GM23338 (cell line): ENCODE measurements at regions not wholly inside any gene's neighbourhood (a gene's known extent, or its start where the extent isn't known, plus 50 kb on each side); places are given as distances from the start of the nearest gene placed in this dataset.

Experiments
- ATAC-seq: fragments of 200-7000 bp; cut with Tn5 transposase; 3 replicates; pipeline ENCODE4 v1.9.1; 2020
- DNase-seq: peaks from one replicate; pipeline ENCODE4 v3.0.0-alpha.2; 2015; ENCODE audit warnings: low spot score
- H2AFZ ChIP-seq: fragments of 200-600 bp; sonication (generic); 2 replicates; pipeline ENCODE4 v1.8.0; 2016; ENCODE audit warnings: antibody characterized with exemption, mild to moderate bottlenecking, moderate library complexity
- H3F3A ChIP-seq: fragments of 200-600 bp; sonication (generic); replicated peaks from 2 replicates; pipeline ENCODE4 v1.8.0; 2017; ENCODE audit warnings: antibody characterized with exemption, mixed run types, low read depth
- H3K27ac ChIP-seq: fragments of 200-600 bp; sonication (generic); 2 replicates; pipeline ENCODE4 v1.6.1; 2016; ENCODE audit warnings: low read depth
- H3K27me3 ChIP-seq: fragments of 200-600 bp; sonication (generic); 2 replicates; pipeline ENCODE4 v1.8.0; 2016; ENCODE audit warnings: mild to moderate bottlenecking, mixed run types, moderate library complexity; ENCODE audit not compliant: insufficient read depth
- H3K36me3 ChIP-seq: fragments of 200-600 bp; sonication (generic); 2 replicates; pipeline ENCODE4 v1.8.0; 2016; ENCODE audit warnings: mild to moderate bottlenecking; ENCODE audit not compliant: insufficient read depth
- H3K4me1 ChIP-seq: fragments of 200-600 bp; sonication (generic); 2 replicates; pipeline ENCODE4 v1.8.0; 2016; ENCODE audit warnings: mild to moderate bottlenecking, moderate library complexity; ENCODE audit not compliant: insufficient read depth
- H3K4me2 ChIP-seq: fragments of 200-600 bp; sonication (generic); 2 replicates; pipeline ENCODE4 v1.7.1; 2017; ENCODE audit warnings: mixed run types
- H3K4me3 ChIP-seq: fragments of 200-600 bp; sonication (generic); 2 replicates; pipeline ENCODE4 v1.6.1; 2016; ENCODE audit warnings: mixed run types
- H3K79me2 ChIP-seq: fragments of 200-600 bp; sonication (generic); replicated peaks from 2 replicates; pipeline ENCODE4 v1.8.0; 2017; ENCODE audit warnings: mild to moderate bottlenecking; ENCODE audit not compliant: insufficient read depth
- H3K9me2 ChIP-seq: fragments of 200-600 bp; sonication (generic); 2 replicates; pipeline ENCODE4 v1.8.0; 2017; ENCODE audit not compliant: insufficient read depth
- H4K20me1 ChIP-seq: fragments of 200-600 bp; sonication (generic); replicated peaks from 2 replicates; pipeline ENCODE4 v1.8.0; 2017; ENCODE audit warnings: mild to moderate bottlenecking; ENCODE audit not compliant: insufficient read depth
- H3K27ac Mint-ChIP-seq: 2 replicates; pipeline ENCODE4 v1.8.0; 2020; ENCODE audit warnings: inconsistent platforms, mild to moderate bottlenecking, moderate library complexity, mixed read lengths
- H3K27me3 Mint-ChIP-seq: 3 replicates; pipeline ENCODE4 v1.8.0; 2022; ENCODE audit warnings: low read depth, mild to moderate bottlenecking, moderate library complexity, mixed read lengths, inconsistent platforms; ENCODE audit not compliant: insufficient read depth, poor library complexity
- H3K36me3 Mint-ChIP-seq: 3 replicates; pipeline ENCODE4 v1.8.0; 2021; ENCODE audit warnings: low read depth, mild to moderate bottlenecking, inconsistent platforms, moderate library complexity, mixed read lengths
- H3K4me1 Mint-ChIP-seq: 3 replicates; pipeline ENCODE4 v1.8.0; 2020; ENCODE audit warnings: mild to moderate bottlenecking, inconsistent platforms, mixed read lengths
- H3K4me3 Mint-ChIP-seq: 3 replicates; pipeline ENCODE4 v1.8.0; 2021; ENCODE audit warnings: moderate library complexity, mild to moderate bottlenecking, inconsistent platforms, mixed read lengths
- H3K9me3 Mint-ChIP-seq: 3 replicates; pipeline ENCODE4 v1.8.0; 2020; ENCODE audit warnings: moderate library complexity, mild to moderate bottlenecking, inconsistent platforms, mixed read lengths
- CREB1 ChIP-seq: fragments of 250-450 bp; sonication (Bioruptor Pico); IDR thresholded peaks from 2 replicates; pipeline ENCODE4 v1.5.0; 2020; ENCODE audit warnings: low read depth, mild to moderate bottlenecking, moderate library complexity
- CTCF ChIP-seq, 2 experiments: fragments of 200-600 bp in 1 of 2; sonication (generic) in 1 of 2; conservative IDR thresholded peaks; 2 replicates each; pipeline versions ENCODE4 v1.5.1 to v1.6.1; 2016 to 2017; ENCODE audit warnings: antibody characterized with exemption in 2 of 2, low read depth in 2 of 2, mild to moderate bottlenecking in 2 of 2, moderate library complexity in 1 of 2
- EZH2 ChIP-seq: fragments of 200-600 bp; sonication (generic); IDR thresholded peaks from one replicate; pipeline ENCODE4 v1.8.0; 2017; ENCODE audit warnings: antibody characterized with exemption, mild to moderate bottlenecking, low read depth; ENCODE audit not compliant: unreplicated experiment
- EZH2phosphoT487 ChIP-seq: fragments of 200-600 bp; sonication (generic); IDR thresholded peaks from one replicate; pipeline ENCODE4 v1.8.1; 2018; ENCODE audit warnings: antibody characterized with exemption; ENCODE audit not compliant: unreplicated experiment
- NANOG ChIP-seq: IDR thresholded peaks from 2 replicates; pipeline ENCODE4 v1.6.1; 2016; ENCODE audit warnings: antibody characterized with exemption, borderline replicate concordance
- ZNF114 ChIP-seq: fragments of 250-450 bp; sonication (Bioruptor Pico); IDR thresholded peaks from 2 replicates; pipeline ENCODE4 v1.5.0; 2020; ENCODE audit warnings: mild to moderate bottlenecking, moderate library complexity
- ZNF331 ChIP-seq: fragments of 250-450 bp; sonication (Bioruptor Pico); IDR thresholded peaks from 2 replicates; pipeline ENCODE4 v1.5.0; 2020; ENCODE audit warnings: low read depth, mild to moderate bottlenecking, moderate library complexity
- TF ChIP-seq, protein P1 (sequence below): IDR thresholded peaks from one replicate; pipeline ENCODE4 v1.6.1; 2018; ENCODE audit warnings: antibody characterized with exemption; ENCODE audit not compliant: unreplicated experiment

GRCh38 chr14:97618917-97619690, 821.9 kb downstream of the VRK1 start:
- Histone ChIP-seq H4K20me1 (no peaks in the 10 kb centered on the region), H3K27me3 (no peaks in the 10 kb centered on the region), H3K9me2 (no peaks in the 10 kb centered on the region), H3K4me3 (no peak overlapping the region), H3K79me2 (no peaks in the 10 kb centered on the region), H3K4me1 (peaks cover 23% of the 10 kb centered on the region), H2AFZ (no peak overlapping the region), H3K4me2 (no peak overlapping the region; the same call in 1 of the 2 replicates), H3F3A (no peaks in the 10 kb centered on the region), H3K36me3 (peaks cover 4% of the 10 kb centered on the region; the same call in 1 of the 2 replicates), H3K27ac (no peak overlapping the region)
- no peak overlapping the region for H3K4me3 Mint-ChIP-seq
- H3K27ac Mint-ChIP-seq, result no peak overlapping the region
- H3K27me3 Mint-ChIP-seq, result no peaks in the 10 kb centered on the region
- TF ChIP-seq ZNF114 (CRISPR knock-in tag) (no peak), NANOG (no peak)
- TF ChIP-seq, protein P1, sequence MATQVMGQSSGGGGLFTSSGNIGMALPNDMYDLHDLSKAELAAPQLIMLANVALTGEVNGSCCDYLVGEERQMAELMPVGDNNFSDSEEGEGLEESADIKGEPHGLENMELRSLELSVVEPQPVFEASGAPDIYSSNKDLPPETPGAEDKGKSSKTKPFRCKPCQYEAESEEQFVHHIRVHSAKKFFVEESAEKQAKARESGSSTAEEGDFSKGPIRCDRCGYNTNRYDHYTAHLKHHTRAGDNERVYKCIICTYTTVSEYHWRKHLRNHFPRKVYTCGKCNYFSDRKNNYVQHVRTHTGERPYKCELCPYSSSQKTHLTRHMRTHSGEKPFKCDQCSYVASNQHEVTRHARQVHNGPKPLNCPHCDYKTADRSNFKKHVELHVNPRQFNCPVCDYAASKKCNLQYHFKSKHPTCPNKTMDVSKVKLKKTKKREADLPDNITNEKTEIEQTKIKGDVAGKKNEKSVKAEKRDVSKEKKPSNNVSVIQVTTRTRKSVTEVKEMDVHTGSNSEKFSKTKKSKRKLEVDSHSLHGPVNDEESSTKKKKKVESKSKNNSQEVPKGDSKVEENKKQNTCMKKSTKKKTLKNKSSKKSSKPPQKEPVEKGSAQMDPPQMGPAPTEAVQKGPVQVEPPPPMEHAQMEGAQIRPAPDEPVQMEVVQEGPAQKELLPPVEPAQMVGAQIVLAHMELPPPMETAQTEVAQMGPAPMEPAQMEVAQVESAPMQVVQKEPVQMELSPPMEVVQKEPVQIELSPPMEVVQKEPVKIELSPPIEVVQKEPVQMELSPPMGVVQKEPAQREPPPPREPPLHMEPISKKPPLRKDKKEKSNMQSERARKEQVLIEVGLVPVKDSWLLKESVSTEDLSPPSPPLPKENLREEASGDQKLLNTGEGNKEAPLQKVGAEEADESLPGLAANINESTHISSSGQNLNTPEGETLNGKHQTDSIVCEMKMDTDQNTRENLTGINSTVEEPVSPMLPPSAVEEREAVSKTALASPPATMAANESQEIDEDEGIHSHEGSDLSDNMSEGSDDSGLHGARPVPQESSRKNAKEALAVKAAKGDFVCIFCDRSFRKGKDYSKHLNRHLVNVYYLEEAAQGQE, result no peak
- no peak for DNase-seq
- peaks cover 20% of the 10 kb centered on the region for H3K4me1 Mint-ChIP-seq
- ATAC-seq, result no peak
- peaks cover 14% of the 10 kb centered on the region for H3K9me3 Mint-ChIP-seq
- peaks cover 13% of the 10 kb centered on the region; the same call in 2 of the 3 replicates for H3K36me3 Mint-ChIP-seq

DNA sequence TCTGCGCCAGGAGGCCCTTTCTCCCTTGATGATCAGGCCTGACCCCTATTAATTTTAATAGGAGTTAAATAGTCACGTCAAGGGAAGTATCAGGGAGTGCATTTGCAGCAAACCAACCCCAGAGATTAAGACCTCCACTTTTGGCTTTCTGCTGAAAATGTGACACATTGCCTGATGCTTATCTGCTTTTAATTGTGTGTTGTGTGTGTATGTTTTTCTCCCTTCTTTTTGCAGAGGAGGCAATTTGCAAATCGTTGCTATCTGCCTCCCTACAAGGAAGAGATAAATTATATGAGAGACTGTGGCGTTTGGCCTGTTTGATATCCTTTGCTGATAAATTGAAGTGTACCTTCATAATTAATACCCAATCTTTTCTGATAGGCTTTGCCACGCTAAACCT, 822.9 kb downstream of the VRK1 start:
- H3F3A ChIP-seq, result no peaks in the 10 kb centered on the region
- no peaks in the 10 kb centered on the region for H3K79me2 ChIP-seq
- no peak overlapping the region; the same call in 1 of the 2 replicates for H3K27ac Mint-ChIP-seq
- H3K4me1 Mint-ChIP-seq, result peaks cover 20% of the 10 kb centered on the region
- H3K4me3 ChIP-seq, result no peak overlapping the region
- H3K36me3 ChIP-seq, result no peaks in the 10 kb centered on the region
- ATAC-seq, result no peak
- TF ChIP-seq EZH2 (no peak), ZNF331 (CRISPR knock-in tag) (no peak)
- H3K27ac ChIP-seq, result no peak overlapping the region
- no peaks in the 10 kb centered on the region for H4K20me1 ChIP-seq
- peaks cover 23% of the 10 kb centered on the region for H3K4me1 ChIP-seq
- H3K36me3 Mint-ChIP-seq, result peaks cover 7% of the 10 kb centered on the region; the same call in 2 of the 3 replicates
- no peak overlapping the region for H3K4me3 Mint-ChIP-seq
- H3K27me3 ChIP-seq, result no peaks in the 10 kb centered on the region
- H3K9me2 ChIP-seq, result no peaks in the 10 kb centered on the region
- H2AFZ ChIP-seq, result peak overlapping the region; percentile 23
- H3K4me2 ChIP-seq, result no peak overlapping the region
- no peaks in the 10 kb centered on the region for H3K27me3 Mint-ChIP-seq
- no peak for DNase-seq
- peaks cover 6% of the 10 kb centered on the region for H3K9me3 Mint-ChIP-seq

DNA sequence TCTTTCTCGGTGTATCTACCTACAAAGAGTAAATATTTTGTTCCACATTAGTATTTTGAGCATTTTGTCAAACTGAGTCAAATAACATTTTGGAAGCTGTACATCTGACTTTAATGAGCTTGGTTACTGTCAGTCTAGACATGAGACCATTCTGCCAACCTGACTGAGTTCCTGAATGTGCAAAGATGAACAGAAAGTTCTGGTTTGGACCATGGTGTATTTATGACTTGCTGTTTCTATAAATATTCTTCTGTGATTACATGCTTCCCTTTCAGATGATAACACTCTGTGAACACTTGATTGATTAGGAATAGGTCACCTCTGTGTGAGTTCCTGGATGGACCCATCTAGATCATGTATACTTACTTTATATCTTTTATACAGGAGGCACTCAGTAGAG, 827.8 kb downstream of the VRK1 start:
- DNase-seq (no peak), ATAC-seq (no peak)
- Mint-ChIP-seq H3K27ac (no peak overlapping the region), H3K27me3 (no peaks in the 10 kb centered on the region), H3K4me1 (peaks cover 17% of the 10 kb centered on the region), H3K9me3 (no peaks in the 10 kb centered on the region), H3K4me3 (no peak overlapping the region), H3K36me3 (no peaks in the 10 kb centered on the region)
- no peak overlapping the region for H3K4me3 ChIP-seq
- no peak overlapping the region for H2AFZ ChIP-seq
- H3K79me2 ChIP-seq, result no peaks in the 10 kb centered on the region
- H3K9me2 ChIP-seq, result no peaks in the 10 kb centered on the region
- H3K27me3 ChIP-seq, result no peaks in the 10 kb centered on the region
- H3K27ac ChIP-seq, result no peak overlapping the region
- no peaks in the 10 kb centered on the region for H3K36me3 ChIP-seq
- H3K4me2 ChIP-seq, result no peak overlapping the region
- H3F3A ChIP-seq, result no peaks in the 10 kb centered on the region
- H3K4me1 ChIP-seq, result peaks cover 21% of the 10 kb centered on the region
- H4K20me1 ChIP-seq, result no peaks in the 10 kb centered on the region
- no peak for TF ChIP-seq CTCF (conservative IDR thresholded peaks at IDR 0.05; ENCODE audit: low read depth in 2 of 2)
- no peak for TF ChIP-seq CREB1 (CRISPR knock-in tag)
- TF ChIP-seq EZH2phosphoT487, result no peak
